ENCODE measurements at regions not wholly inside any gene's neighbourhood (a gene's known extent, or its start where the extent isn't known, plus 50 kb on each side); places are given as distances from the start of the nearest gene placed in this dataset.

DNA sequence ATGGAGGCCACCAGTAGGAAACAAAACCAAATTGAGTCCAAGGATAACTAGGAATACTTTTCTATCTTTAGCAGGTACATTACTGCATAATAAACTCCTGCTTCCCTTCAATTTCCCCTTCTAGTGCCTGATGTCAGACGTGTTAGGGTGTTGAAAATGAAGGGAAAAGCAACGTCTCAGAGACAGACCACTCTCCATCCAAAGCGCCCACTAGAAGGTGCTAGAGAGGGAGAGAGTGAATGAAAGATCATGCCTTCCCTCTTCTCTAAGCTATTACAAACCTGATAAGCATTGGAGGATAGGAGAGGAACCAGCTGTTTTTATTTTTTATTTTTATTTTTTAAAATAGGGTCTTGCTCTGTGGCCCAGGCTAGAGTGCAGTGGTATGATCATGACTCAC lies 64.1 kb downstream of the ZNF641 start:
- H3K4me3 ChIP-seq (ENCODE audit: low read depth, low read length), result no peak overlapping the region
- peak; percentile 20 for DNase-seq (ENCODE audit: low read depth)
- TF ChIP-seq, protein P1, sequence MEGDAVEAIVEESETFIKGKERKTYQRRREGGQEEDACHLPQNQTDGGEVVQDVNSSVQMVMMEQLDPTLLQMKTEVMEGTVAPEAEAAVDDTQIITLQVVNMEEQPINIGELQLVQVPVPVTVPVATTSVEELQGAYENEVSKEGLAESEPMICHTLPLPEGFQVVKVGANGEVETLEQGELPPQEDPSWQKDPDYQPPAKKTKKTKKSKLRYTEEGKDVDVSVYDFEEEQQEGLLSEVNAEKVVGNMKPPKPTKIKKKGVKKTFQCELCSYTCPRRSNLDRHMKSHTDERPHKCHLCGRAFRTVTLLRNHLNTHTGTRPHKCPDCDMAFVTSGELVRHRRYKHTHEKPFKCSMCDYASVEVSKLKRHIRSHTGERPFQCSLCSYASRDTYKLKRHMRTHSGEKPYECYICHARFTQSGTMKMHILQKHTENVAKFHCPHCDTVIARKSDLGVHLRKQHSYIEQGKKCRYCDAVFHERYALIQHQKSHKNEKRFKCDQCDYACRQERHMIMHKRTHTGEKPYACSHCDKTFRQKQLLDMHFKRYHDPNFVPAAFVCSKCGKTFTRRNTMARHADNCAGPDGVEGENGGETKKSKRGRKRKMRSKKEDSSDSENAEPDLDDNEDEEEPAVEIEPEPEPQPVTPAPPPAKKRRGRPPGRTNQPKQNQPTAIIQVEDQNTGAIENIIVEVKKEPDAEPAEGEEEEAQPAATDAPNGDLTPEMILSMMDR (IDR thresholded peaks at IDR 0.05; ENCODE audit: insufficient read depth, low read depth, low read length, missing control alignments), result peak; percentile 46

DNA sequence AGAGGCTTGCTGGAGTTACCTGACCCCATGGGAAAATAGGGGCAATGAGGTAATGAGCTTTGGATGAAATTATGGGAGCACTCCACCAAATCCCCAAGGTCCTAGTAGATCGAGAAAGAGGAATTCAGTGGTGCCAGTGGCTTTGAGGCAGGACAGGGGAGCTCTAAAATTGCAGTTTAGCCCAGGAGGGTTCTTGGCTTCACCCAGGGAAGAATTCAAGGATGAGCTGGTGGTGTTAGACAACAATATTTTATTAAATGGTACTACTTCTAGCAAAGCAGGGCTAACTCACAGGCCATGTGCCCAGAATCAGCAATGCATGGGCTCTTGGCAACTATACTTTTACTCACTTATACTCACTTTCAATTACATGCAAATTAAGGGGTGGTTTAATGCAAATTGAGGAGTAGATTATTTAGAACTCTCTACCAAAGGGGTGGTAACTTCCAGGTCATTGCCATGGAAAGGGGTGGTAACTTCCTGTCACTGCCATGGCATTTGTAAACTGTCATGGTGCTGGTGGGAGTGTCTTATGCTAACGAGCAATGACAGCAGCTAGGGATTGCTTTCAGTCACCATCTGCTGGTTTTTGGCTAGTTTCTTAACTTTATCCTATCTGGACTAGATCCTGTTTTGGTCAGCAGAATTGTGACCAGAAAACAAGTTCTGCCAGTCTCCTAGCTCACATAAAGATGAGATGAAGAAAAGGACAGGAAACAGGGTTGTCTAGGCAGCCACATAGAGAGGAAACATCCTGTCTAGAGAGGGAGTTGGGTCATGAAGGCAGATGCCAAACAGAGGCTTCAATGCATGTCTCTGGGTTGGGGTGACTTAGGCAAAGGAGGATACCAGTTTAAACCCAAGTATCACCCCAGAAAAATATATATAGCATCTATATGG lies 64.7 kb downstream of the ZNF641 start:
- TF ChIP-seq, protein P1 (IDR thresholded peaks at IDR 0.05; ENCODE audit: insufficient read depth, low read depth, low read length, missing control alignments), result no peak
- no peak for DNase-seq (ENCODE audit: low read depth)
- no peak overlapping the region for H3K4me3 ChIP-seq (ENCODE audit: low read depth, low read length)

DNA sequence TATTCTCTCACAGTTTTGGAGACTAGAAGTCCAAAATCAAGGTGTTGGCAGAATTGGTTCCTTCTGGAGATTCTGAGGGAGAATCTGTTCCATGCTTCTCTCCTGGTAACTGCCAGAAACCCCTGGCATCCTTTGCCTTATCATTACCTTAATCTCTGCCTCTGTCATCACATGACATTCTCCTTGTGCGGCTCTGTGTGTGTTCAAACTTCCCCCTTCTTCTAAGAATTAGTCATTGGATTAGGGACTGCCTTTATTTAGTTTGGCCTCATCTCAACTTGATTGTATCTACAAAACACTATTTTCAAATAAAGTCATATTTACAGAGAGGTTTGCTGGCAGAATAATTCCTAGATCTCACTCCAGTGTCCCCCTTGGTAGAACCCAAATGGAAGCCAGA lies 68.9 kb downstream of the ZNF641 start:
- no peak for DNase-seq (ENCODE audit: low read depth)
- TF ChIP-seq, protein P1 (IDR thresholded peaks at IDR 0.05; ENCODE audit: insufficient read depth, low read depth, low read length, missing control alignments), result no peak
- H3K4me3 ChIP-seq (ENCODE audit: low read depth, low read length), result no peak overlapping the region

DNA sequence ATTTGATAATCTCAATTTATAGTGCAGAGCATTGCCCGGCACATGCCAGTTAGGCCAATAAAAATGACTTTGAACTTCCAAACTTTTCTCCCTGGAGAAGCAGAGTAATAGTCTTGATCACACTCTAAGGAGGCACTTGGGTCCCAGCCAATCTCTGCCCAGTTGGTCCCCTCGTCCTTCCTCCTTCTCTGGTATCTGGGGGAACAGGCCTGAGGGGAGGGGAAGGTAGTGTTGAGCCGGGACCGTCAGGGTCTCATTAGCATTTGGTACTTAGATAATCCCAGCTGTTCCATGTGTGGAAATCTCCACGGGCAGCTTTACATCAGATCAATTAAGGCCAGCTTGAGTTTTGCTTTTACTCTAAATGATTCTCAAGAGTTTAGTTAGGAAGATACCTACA lies 70.1 kb downstream of the ZNF641 start:
- no peak for DNase-seq (ENCODE audit: low read depth)

DNA sequence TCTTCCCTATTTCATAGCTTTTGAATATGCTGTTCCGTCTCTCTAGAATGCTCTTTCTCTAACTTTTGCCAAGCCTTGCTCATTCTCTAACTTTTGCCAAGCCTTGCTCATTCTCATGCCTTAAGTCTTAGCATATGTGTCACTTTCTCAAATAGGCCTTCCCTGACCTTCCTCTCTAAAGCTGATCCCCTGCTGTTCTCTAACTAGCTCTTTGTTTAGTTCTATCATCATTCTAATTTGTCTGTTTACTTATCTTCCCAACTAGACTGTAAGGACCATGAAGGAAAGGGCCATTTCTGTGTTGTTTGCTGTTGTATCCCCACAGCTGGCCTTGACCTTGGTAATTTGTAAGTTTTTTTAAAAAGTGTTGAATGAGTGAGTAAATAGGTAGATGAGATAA lies 71.1 kb downstream of the ZNF641 start:
- no peak for DNase-seq (ENCODE audit: low read depth)
- H3K4me3 ChIP-seq (ENCODE audit: low read depth, low read length), result no peak overlapping the region
- TF ChIP-seq, protein P1 (IDR thresholded peaks at IDR 0.05; ENCODE audit: insufficient read depth, low read depth, low read length, missing control alignments), result no peak

More for the DNA sequence above, 70.1 kb downstream of the ZNF641 start:
- TF ChIP-seq, protein P1 (IDR thresholded peaks at IDR 0.05; ENCODE audit: insufficient read depth, low read depth, low read length, missing control alignments), result no peak
- no peak overlapping the region for H3K4me3 ChIP-seq (ENCODE audit: low read depth, low read length)

DNA sequence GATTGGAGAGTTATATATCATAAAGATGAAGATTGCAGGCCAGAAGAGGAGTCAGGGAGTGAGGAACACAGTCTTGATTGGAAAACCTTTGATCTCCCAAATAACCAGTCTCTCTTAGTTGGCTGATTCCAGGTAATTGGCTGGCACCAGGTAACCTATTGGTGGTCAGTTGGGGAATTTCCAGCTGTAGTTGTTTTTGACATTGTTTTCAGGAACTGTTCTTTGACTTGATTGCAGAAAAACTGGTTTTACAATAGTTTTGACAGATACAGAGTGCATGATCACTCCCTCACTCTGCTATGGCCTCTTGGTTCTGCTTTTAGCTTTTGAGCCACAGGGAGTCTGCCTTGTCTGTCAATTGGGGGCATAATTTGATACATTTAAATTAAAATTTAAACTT lies 71.6 kb downstream of the ZNF641 start:
- no peak for DNase-seq (ENCODE audit: low read depth)
- no peak overlapping the region for H3K4me3 ChIP-seq (ENCODE audit: low read depth, low read length)
- TF ChIP-seq, protein P1 (IDR thresholded peaks at IDR 0.05; ENCODE audit: insufficient read depth, low read depth, low read length, missing control alignments), result no peak

Data from GM12865 (cell line).